ENCODE measurements at regions not wholly inside any gene's neighbourhood (a gene's known extent, or its start where the extent isn't known, plus 50 kb on each side); places are given as distances from the start of the nearest gene placed in this dataset.

DNA sequence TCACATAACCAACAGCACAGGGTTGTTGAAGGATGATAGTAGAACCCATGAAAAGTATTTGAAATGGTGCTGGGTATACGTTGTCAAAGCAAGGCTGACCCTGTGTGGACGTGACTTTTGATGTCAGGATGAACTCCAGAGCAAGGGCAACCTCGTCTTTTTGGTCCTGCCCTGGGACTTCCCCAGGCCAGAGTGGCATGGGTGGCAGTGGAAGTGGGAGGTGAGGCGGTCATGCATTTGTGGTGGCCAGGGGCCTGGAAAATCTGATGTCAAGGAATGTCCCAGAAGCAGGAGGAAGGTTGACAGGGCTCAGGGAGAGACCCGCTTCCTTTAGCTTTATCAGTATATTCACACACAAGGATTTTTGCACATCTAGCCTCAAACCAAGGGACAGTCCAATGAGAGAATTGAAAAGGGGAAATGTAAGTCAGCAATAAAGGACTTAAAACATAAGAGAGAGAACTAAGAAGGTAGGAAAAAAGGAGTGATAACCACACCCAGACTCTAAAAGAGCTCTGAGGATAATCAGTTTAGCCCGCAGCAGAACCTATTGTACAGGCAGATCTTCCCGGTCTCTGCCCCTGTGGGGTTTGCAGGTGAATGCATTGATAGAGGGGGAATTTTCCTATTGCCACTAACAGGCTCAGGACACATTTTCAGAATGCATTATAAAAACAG, 98.8 kb upstream of the HDGFL1 start:
- TF ChIP-seq CTCF (IDR thresholded peaks at IDR 0.05), result no peak
- H3K27ac ChIP-seq, result no peak overlapping the region

DNA sequence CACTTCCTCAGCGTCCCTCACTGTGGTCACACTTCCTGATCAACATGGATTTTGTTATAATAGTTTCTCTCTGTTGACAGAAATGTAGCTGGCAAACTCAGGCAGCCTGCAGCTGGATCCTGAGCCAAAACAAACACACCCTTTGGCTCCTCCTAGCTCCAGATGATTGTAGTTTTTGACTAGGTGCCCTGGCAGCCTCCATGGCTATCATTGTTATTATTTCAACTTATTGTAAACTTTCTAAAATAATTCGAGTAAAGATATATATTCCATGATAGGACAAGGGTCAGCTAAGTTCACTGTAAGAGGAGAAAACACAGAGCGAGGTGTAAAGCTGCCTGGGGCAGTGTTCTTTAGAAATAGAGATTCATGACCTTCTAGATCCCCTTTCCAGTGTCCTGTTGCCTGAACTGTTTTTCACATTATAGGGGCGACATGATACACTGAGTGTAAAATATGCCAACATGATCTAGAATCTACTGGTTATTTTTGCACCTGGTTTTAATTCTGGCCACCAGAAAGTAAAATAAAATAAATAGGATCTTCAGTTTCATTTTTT, 98.2 kb upstream of the HDGFL1 start:
- no peak for TF ChIP-seq CTCF (IDR thresholded peaks at IDR 0.05)

More for the DNA sequence above, 98.8 kb upstream of the HDGFL1 start:
- Histone ChIP-seq H3K9me3 (no peaks in the 10 kb centered on the region), H3K36me3 (no peaks in the 10 kb centered on the region), H3K27me3 (no peaks in the 10 kb centered on the region), H3K4me1 (ENCODE audit: control insufficient read depth in 1 of 2, insufficient read depth in 1 of 2, low read depth in 1 of 2, low read length in 1 of 2) (no peaks in the 10 kb centered on the region), H3K4me3 (ENCODE audit: low read depth in 1 of 2, low read length in 1 of 2) (no peak overlapping the region)

DNA sequence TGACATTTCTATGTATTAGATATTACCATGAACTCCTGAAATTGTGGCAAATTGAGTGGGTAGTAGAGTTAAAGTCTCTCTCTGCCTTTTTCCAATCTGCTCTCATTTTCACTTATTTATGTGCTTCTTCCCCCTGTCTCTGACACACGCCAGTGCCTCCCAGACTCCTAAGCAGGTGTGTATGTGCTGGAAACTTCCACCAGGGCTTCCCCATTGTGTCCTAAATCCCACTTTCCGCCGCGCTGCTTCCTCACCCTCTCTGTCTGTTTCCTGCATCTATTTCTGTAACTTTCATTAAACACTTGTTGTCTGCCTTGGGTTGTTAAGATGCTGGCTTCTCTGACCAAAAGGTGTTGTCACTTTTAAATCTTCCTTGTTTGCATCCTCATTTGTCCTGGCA, 97.6 kb upstream of the HDGFL1 start:
- Histone ChIP-seq H3K9me3 (no peaks in the 10 kb centered on the region), H3K36me3 (no peaks in the 10 kb centered on the region), H3K27ac (no peak overlapping the region), H3K27me3 (no peaks in the 10 kb centered on the region), H3K4me3 (ENCODE audit: low read depth in 1 of 2, low read length in 1 of 2) (no peak overlapping the region), H3K4me1 (ENCODE audit: control insufficient read depth in 1 of 2, insufficient read depth in 1 of 2, low read depth in 1 of 2, low read length in 1 of 2) (no peaks in the 10 kb centered on the region)
- no peak for TF ChIP-seq CTCF (IDR thresholded peaks at IDR 0.05)

More for the DNA sequence above, 98.2 kb upstream of the HDGFL1 start:
- Histone ChIP-seq H3K27ac (no peak overlapping the region), H3K36me3 (no peaks in the 10 kb centered on the region), H3K4me3 (ENCODE audit: low read depth in 1 of 2, low read length in 1 of 2) (no peak overlapping the region), H3K27me3 (no peaks in the 10 kb centered on the region), H3K4me1 (ENCODE audit: control insufficient read depth in 1 of 2, insufficient read depth in 1 of 2, low read depth in 1 of 2, low read length in 1 of 2) (no peaks in the 10 kb centered on the region), H3K9me3 (no peaks in the 10 kb centered on the region)

- H3K4me3 ChIP-seq (ENCODE audit: low read depth in 1 of 2, low read length in 1 of 2), result no peak overlapping the region
- no peaks in the 10 kb centered on the region for H3K36me3 ChIP-seq
- no peak for TF ChIP-seq CTCF (IDR thresholded peaks at IDR 0.05)
- no peaks in the 10 kb centered on the region for H3K27me3 ChIP-seq
- H3K4me1 ChIP-seq (ENCODE audit: control insufficient read depth in 1 of 2, insufficient read depth in 1 of 2, low read depth in 1 of 2, low read length in 1 of 2), result no peaks in the 10 kb centered on the region
- H3K9me3 ChIP-seq, result no peaks in the 10 kb centered on the region
- H3K27ac ChIP-seq, result no peak overlapping the region
These were observed 95.2 kb upstream of the HDGFL1 start for GRCh38 chr6:22473991-22474682.

DNA sequence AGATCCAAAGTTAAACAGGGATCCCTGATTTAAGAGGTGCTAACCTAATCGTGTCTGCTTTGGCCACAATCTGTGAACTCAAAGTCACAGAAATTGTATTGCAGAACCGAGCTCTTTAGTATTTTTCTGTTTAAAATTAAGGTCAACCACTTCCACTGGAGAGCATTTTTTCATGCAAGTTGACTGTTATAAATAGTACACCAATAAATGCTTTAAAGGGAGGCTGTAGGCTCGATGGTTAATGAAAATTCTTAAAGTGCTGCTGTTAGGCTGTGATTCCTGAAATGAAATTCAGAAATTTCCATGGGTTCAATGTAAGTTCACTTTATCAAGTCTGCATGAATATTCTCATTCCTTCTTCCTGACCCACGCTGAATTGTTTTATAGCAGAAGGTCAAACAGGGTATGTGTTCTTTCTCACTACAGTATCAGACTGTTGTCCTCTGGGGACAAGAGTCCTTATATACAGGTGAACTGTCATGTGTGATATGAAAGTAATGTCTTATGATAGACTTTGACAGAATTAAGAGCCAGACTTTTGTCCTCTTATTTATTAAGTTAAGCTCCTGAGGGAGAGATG, 92.5 kb upstream of the HDGFL1 start:
- TF ChIP-seq CTCF (IDR thresholded peaks at IDR 0.05), result no peak
- H3K36me3 ChIP-seq, result no peaks in the 10 kb centered on the region
- no peak overlapping the region for H3K4me3 ChIP-seq (ENCODE audit: low read depth in 1 of 2, low read length in 1 of 2)

More for the DNA sequence above, 92.5 kb upstream of the HDGFL1 start:
- Histone ChIP-seq H3K9me3 (no peaks in the 10 kb centered on the region), H3K27me3 (no peaks in the 10 kb centered on the region), H3K4me1 (ENCODE audit: control insufficient read depth in 1 of 2, insufficient read depth in 1 of 2, low read depth in 1 of 2, low read length in 1 of 2) (no peaks in the 10 kb centered on the region), H3K27ac (no peak overlapping the region)
